DND-41 (cell line): ENCODE measurements at regions not wholly inside any gene's neighbourhood (a gene's known extent, or its start where the extent isn't known, plus 50 kb on each side); places are given as distances from the start of the nearest gene placed in this dataset.

Experiments used
- CTCF ChIP-seq: IDR thresholded peaks from 2 replicates; pipeline ENCODE4 v1.5.1; 2012; ENCODE audit warnings: borderline replicate concordance, low read length, moderate library complexity, mild to moderate bottlenecking; ENCODE audit not compliant: poor library complexity, severe bottlenecking; ENCODE audit errors: extremely low read depth
- EZH2 ChIP-seq: IDR thresholded peaks from 3 replicates; pipeline ENCODE4 v1.6.1; 2012; ENCODE audit warnings: borderline replicate concordance, low read depth, mild to moderate bottlenecking, moderate library complexity, low read length, inconsistent platforms; ENCODE audit not compliant: severe bottlenecking

GRCh38 chr13:76715075-76715474 is 171.1 kb downstream of the KCTD12 start:
- TF ChIP-seq CTCF: no peak
- no peak for TF ChIP-seq EZH2
